AG09309 (cell line): ENCODE measurements at regions not wholly inside any gene's neighbourhood (a gene's known extent, or its start where the extent isn't known, plus 50 kb on each side); places are given as distances from the start of the nearest gene placed in this dataset.

Experiments
- DNase-seq: peaks from one replicate; pipeline ENCODE4 v3.0.0-alpha.2; 2010; ENCODE audit warnings: low read depth
- H3K4me3 ChIP-seq: 2 replicates; pipeline ENCODE4 v1.5.1; 2011; ENCODE audit warnings: mild to moderate bottlenecking, low read depth, low read length, moderate library complexity; ENCODE audit not compliant: control insufficient read depth
- TF ChIP-seq, protein P1 (sequence below): IDR thresholded peaks from 2 replicates; pipeline ENCODE4 v1.5.1; 2011; ENCODE audit warnings: mild to moderate bottlenecking, low read depth, low read length, inconsistent platforms; ENCODE audit not compliant: insufficient read depth, control insufficient read depth; ENCODE audit errors: missing control alignments

DNA sequence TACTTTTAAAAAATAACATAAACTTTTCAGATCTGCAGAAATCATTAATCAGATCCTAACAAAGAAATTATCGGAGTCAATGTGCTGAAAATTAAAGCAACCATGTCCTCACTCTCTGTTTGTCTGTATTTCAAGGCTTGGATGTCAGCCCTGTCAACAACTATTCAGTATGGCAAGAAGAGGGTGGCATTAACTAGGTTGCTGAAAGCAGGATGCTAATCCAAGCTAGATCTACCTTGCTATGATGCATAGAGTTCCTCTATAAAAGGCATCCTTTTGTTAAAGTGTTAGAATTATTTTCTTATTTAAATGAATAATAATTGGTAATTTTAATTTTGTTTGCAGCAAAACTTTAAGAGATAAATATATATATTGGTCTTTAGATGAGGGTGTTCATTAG is 800.8 kb downstream of the CDH11 start:
- TF ChIP-seq, protein P1, sequence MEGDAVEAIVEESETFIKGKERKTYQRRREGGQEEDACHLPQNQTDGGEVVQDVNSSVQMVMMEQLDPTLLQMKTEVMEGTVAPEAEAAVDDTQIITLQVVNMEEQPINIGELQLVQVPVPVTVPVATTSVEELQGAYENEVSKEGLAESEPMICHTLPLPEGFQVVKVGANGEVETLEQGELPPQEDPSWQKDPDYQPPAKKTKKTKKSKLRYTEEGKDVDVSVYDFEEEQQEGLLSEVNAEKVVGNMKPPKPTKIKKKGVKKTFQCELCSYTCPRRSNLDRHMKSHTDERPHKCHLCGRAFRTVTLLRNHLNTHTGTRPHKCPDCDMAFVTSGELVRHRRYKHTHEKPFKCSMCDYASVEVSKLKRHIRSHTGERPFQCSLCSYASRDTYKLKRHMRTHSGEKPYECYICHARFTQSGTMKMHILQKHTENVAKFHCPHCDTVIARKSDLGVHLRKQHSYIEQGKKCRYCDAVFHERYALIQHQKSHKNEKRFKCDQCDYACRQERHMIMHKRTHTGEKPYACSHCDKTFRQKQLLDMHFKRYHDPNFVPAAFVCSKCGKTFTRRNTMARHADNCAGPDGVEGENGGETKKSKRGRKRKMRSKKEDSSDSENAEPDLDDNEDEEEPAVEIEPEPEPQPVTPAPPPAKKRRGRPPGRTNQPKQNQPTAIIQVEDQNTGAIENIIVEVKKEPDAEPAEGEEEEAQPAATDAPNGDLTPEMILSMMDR = no peak
- DNase-seq = no peak
- H3K4me3 ChIP-seq = no peak overlapping the region

DNA sequence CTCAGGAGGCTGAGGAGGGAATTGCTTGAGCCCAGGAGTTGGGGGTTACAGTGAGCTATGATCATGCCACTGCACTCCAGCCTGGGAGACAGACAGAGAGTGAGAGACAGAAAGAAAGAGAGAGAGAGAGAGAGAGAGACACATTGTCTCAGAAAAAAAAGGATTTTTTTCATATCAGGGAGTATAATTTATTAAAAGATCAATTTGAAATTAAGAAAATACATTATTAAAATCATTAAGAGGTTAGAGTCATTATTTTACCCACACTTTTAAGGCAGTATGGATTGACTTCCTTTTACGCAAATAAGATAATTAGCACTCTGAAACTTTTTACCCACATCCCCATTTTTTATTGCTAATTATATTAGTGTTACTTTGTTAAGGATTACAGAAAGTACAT is 804.3 kb downstream of the CDH11 start:
- TF ChIP-seq, protein P1 = no peak

DNA sequence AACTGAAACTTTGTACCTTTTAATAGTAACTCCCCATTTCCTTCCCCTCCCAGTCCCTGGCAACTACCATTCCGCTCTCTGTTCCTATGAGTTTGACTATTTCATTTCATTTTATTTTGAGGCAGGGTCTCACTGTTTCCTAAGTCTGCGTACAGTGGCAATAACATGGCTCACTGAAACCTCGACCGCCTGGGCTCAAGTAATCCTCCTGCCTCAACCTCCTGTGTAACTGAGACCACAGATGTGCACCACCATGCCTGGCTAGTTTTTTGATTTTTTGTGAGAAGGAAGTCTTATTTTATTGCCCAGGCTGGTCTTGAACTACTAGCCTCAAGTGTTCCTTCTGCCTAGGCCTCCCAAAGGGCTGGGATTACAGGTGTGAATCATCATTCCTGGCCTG is 808.1 kb downstream of the CDH11 start:
- no peak overlapping the region for H3K4me3 ChIP-seq
- TF ChIP-seq, protein P1 = no peak
- DNase-seq = no peak

More for the DNA sequence above, 804.3 kb downstream of the CDH11 start:
- no peak for DNase-seq
- no peak overlapping the region for H3K4me3 ChIP-seq

DNA sequence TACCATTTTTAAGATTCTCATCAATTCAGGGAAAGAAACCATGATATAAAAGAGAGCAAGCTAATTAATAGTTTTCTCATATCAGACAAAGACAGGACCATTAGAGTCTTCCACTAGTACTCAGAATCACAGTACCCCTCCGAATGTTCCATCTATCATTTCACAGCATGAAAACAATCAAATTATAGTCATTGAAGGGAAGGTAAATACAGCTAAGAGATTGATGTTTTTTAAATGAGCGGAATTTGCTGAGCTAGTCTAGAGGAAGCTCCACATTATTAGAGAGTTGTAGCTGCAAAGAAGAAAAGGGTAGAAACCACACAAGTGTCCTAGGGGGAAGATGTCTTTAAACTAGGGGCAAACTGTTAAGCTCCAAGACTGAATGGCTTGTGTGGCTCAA is 808.9 kb downstream of the CDH11 start:
- no peak for DNase-seq
- no peak overlapping the region for H3K4me3 ChIP-seq
- TF ChIP-seq, protein P1 = no peak

DNA sequence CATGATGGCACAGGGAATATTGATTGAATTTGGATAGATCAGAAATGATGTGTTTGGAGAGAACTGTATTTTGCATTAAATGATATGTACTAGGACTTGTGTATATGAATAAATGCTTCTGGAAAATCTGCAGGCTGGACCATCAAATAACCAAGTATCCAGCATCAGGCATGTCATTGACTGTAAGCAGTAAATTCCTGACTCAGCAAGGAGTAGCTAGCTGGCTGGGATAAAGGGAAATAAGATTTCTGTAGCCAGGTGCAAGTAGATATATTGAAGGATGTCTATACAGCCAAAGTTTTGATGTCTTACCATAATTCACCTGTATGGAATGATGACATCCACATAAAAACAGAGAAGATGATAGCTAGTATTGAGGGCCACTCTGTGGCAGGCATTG is 809.6 kb downstream of the CDH11 start:
- TF ChIP-seq, protein P1 = no peak
- H3K4me3 ChIP-seq = no peak overlapping the region
- DNase-seq = no peak

DNA sequence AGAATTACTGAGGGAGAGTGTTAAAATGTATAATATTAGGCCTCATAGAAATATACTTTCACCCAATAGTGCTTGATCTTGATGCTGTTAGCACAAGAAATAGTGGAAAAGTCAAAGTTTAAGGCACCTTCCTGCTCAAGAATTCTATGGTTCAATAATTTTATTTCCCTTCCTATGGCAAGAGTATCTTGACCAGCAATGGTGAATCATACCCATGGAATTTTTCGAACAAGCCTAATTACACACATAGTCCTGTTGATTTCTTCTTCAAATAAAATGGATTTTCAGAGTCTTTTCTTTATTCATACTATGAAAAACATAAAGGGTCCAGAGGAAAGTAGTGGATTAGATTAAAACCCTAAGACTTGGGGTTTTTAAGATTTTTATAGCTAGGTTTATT is 810.6 kb downstream of the CDH11 start:
- TF ChIP-seq, protein P1 = no peak
- DNase-seq = no peak
- H3K4me3 ChIP-seq = no peak overlapping the region
